Right ventricle myocardium superior (tissue), 1 donor: ENCODE measurements at regions not wholly inside any gene's neighbourhood (a gene's known extent, or its start where the extent isn't known, plus 50 kb on each side); places are given as distances from the start of the nearest gene placed in this dataset.
A peak's percentile ranks its signal among the peaks of the same experiment; 100 is the strongest.

Source experiments
- ATAC-seq: fragments of 200-7000 bp; cut with Tn5 transposase; one replicate; pipeline ENCODE4 v1.9.1; 2020; ENCODE audit warnings: mild to moderate bottlenecking; ENCODE audit not compliant: poor library complexity
- DNase-seq: peaks from one replicate; pipeline ENCODE4 v3.0.0-alpha.2; 2020
- intact Hi-C: fragments of 100-400 bp; cut with DNase I; formaldehyde crosslinking; loops from one replicate; pipeline ENCODE4 v1.11.2; 2022
- donor health status: DM: no; HTN: yes; CAD: no; lungs with severe emphysema.

- ATAC-seq, result no peak
- no peak for DNase-seq
- intact Hi-C loops, result no loop called here
Measured at GRCh38 chr1:29583727-29584126, 347.4 kb downstream of the PTPRU start.

- DNase-seq (no peak), ATAC-seq (no peak)
- intact Hi-C loops, result no loop called here
Measured at GRCh38 chr1:29581256-29581655, 344.9 kb downstream of the PTPRU start.

GRCh38 chr1:29579821-29580425 lies 343.6 kb downstream of the PTPRU start:
- DNase-seq (no peak), ATAC-seq (no peak)
- intact Hi-C loops, result no loop called here

GRCh38 chr1:29577512-29577911 lies 341.2 kb downstream of the PTPRU start:
- ATAC-seq, result no peak
- no peak for DNase-seq
- intact Hi-C loops, result no loop called here

- DNase-seq, result no peak
- intact Hi-C loops, result no loop called here
- ATAC-seq, result no peak
Measured at GRCh38 chr1:29576510-29576909, 340.2 kb downstream of the PTPRU start.

- DNase-seq, result no peak
- ATAC-seq, result no peak
- intact Hi-C loops, result no loop called here
Measured at GRCh38 chr1:29575826-29576225, 339.5 kb downstream of the PTPRU start.

GRCh38 chr1:29575277-29575676 lies 339.0 kb downstream of the PTPRU start:
- ATAC-seq (peak; percentile 96), DNase-seq (peak; percentile 73)
- intact Hi-C loops, result no loop called here

GRCh38 chr1:29574871-29575270 lies 338.5 kb downstream of the PTPRU start:
- ATAC-seq, result no peak
- intact Hi-C loops, result no loop called here
- DNase-seq, result no peak

- intact Hi-C loops, result no loop called here
- ATAC-seq (no peak), DNase-seq (no peak)
Measured at GRCh38 chr1:29569971-29570634, 333.8 kb downstream of the PTPRU start.

GRCh38 chr1:29567257-29567656 lies 330.9 kb downstream of the PTPRU start:
- intact Hi-C loops, result no loop called here
- ATAC-seq (no peak), DNase-seq (no peak)

GRCh38 chr1:29565490-29565889 lies 329.2 kb downstream of the PTPRU start:
- DNase-seq, result no peak
- intact Hi-C loops, result no loop called here
- ATAC-seq, result no peak

- intact Hi-C loops, result no loop called here
- no peak for DNase-seq
- ATAC-seq, result no peak
Measured at GRCh38 chr1:29563571-29563970, 327.2 kb downstream of the PTPRU start.

- intact Hi-C loops, result no loop called here
- no peak for ATAC-seq
- DNase-seq, result no peak
Measured at GRCh38 chr1:29563092-29563491, 326.8 kb downstream of the PTPRU start.

- no peak for ATAC-seq
- intact Hi-C loops, result no loop called here
- DNase-seq, result no peak
Measured at GRCh38 chr1:29559056-29559455, 322.7 kb downstream of the PTPRU start.

GRCh38 chr1:29557701-29558600 lies 321.6 kb downstream of the PTPRU start:
- no peak for DNase-seq
- intact Hi-C loops, result no loop called here
- ATAC-seq, result no peak

GRCh38 chr1:29557066-29557465 lies 320.7 kb downstream of the PTPRU start:
- intact Hi-C loops, result no loop called here
- no peak for DNase-seq
- ATAC-seq, result no peak

- no peak for DNase-seq
- intact Hi-C loops, result no loop called here
- ATAC-seq, result no peak
Measured at GRCh38 chr1:29556657-29557056, 320.3 kb downstream of the PTPRU start.

GRCh38 chr1:29555043-29555620 lies 318.8 kb downstream of the PTPRU start:
- intact Hi-C loops, result no loop called here
- ATAC-seq (no peak), DNase-seq (no peak)

GRCh38 chr1:29554208-29554778 lies 318.0 kb downstream of the PTPRU start:
- DNase-seq, result no peak
- intact Hi-C loops, result no loop called here
- no peak for ATAC-seq
